GM18511 (cell line): ENCODE measurements at regions not wholly inside any gene's neighbourhood (a gene's known extent, or its start where the extent isn't known, plus 50 kb on each side); places are given as distances from the start of the nearest gene placed in this dataset.

Experiments used
- ATAC-seq: cut with Tn5 transposase; IDR thresholded peaks from one replicate; pipeline ENCODE4 v1.9.1; 2021; ENCODE audit warnings: mild to moderate bottlenecking, moderate library complexity; ENCODE audit not compliant: unreplicated experiment

GRCh38 chr21:41653954-41654491 is 112.8 kb downstream of the RIPK4 start:
- ATAC-seq = no peak

- ATAC-seq = no peak
Observed at GRCh38 chr21:41653243-41653953, 113.5 kb downstream of the RIPK4 start.

- no peak for ATAC-seq
Observed at GRCh38 chr21:41651830-41652229, 115.0 kb downstream of the RIPK4 start.

- ATAC-seq = no peak
Observed at GRCh38 chr21:41651406-41651805, 115.4 kb downstream of the RIPK4 start.

- no peak for ATAC-seq
Observed at GRCh38 chr21:41650526-41651145, 116.2 kb downstream of the RIPK4 start.

DNA sequence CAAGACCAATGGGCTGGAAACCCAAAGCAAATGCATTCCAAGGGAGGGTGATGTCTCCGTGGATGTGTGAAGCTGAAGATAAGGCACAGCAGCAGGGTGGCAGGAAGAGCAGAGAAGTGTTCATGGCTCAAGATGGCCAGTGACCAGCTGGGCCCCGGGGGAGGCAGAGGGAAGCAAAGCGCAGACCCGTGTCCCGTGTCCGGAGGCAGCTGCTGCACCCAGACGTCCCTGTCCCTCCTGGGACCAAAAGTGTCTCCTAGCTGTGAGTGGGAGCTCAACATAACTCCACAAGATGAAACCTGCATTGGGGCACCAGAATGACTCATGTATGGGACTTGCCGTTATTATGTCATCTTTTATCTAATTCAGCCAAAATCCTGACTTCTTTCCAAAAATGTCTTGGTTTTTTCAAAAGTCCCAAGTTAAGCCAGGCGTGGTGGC is 118.2 kb downstream of the RIPK4 start:
- no peak for ATAC-seq

DNA sequence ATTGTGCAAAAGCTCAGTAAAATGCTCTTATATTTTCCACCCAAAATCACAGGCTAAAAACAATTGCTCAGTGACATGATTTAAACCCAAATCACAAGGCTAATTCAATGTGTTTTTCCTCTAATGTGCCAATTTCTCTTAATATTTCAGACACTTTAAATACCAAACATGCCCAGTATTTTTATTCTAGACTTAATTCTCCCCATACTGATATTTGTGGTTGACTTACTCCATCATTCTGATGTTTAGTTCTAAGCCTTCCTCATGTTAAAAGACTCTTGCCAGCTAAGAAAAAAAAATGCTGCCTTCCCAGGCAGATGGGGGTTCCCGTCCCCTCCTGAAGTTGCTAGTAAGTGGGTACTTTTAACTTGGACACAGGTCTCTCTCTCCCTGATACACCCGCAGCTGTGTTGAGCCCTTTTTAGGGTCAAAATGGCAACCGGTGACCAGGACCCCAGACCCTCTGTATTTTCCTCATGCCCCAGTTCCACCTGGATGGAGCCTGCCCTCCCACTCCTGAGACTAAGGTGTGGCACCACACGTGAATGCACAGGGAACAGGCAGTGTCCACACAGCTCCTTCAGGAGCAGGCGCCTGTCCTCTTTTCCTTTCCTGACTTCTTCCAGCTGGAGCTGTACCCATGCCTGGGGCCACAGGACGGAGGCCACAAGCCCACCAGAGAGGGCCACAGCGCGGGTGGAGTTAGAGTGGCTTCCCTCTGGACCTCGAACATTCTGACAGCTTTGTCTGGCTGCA is 118.9 kb downstream of the RIPK4 start:
- no peak for ATAC-seq

- ATAC-seq = no peak
Observed at GRCh38 chr21:41643246-41643966, 123.4 kb downstream of the RIPK4 start.

DNA sequence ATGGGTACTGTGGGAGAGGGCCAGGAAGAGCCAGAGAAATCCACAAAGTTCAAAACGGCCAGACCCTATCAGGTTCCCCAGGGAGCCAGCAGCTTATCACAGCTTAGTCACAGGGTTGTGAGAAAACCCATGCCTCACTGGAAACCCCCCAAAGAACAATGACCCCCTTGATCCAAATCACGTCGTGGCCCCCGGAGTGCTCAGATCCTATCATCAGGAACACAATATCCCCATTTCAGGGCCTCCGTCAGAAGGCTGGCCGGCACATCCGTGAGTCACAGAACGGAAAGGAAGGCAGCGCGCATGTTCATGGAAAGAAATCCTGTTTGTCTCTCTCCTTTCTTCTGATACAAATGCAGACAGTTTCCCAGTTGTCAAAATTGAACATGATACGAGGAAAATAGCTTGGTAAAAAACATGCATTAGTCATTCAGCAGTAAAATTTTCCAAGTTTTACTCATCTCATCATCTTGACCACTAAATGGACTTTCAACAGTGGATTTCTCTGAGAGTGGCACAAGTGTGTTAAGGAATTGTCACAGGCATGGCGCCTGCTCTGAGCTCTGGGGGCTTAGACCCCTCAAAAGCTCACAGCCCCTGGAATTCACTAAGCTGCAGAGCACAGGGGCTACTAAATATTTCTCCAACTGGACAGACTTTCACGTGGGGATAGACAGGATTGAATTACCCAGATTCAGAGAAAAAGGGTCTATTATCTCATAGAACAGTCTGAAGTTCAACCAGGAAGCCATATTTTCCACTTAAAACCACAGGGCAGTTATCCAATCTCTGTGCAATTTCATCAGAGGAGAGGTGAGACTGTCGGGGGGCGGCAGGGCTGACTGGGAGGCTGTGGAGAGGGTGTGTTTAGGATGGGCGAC is 124.8 kb downstream of the RIPK4 start:
- ATAC-seq = no peak

- no peak for ATAC-seq
Observed at GRCh38 chr21:41641510-41641815, 125.4 kb downstream of the RIPK4 start.

- ATAC-seq = no peak
Observed at GRCh38 chr21:41640748-41641509, 125.9 kb downstream of the RIPK4 start.

GRCh38 chr21:41639766-41640165 is 127.1 kb downstream of the RIPK4 start:
- no peak for ATAC-seq

DNA sequence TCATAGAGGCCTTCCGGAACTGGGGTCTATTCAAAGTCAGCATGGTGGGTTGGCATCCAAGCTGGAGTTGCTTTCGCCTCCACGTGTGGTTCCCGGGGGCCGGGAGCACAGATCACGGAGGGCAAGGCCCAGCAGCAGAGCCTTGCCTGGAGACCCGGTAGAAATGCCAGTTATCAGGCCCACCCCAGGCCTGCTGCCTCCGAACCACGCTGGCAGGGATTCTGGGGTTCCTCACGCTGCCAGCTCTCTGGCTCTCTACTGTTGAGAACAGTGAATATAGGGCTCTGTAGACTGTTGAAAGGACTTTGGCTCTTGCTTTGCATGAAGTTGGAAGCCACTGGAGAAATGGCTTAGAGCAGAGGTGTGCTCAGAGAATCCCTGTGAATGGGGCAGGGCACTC is 127.5 kb downstream of the RIPK4 start:
- ATAC-seq = no peak

DNA sequence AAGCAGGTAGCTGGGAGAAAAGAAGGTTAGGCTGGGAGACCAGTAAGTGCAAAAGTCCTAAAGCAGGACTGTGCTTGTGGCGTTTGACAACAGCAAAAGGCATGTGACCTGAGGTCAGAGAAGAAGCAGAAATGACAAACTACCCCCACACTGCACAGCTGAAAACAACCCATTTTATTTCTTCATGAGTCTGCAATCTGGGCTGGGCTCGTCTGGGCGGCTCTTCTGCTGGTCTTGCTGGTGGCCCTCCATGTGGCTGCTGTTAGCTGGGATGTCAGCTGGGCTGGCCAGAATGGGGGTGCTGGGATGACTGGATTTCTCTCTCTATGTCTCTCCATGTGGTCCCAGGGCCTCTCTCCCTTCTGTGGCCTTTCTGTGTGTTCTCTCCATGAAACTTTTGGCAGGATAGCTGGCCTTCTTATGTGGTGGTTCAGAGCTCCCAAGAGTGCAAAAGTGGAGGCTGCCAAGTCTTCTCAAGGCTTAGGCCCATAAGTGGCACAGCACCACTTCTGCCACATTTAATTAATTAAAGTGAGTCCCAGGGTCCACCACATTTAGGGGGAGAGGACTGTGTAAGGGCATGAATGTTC is 128.6 kb downstream of the RIPK4 start:
- ATAC-seq = no peak

GRCh38 chr21:41636636-41637630 is 129.0 kb upstream of the TMPRSS2 start:
- ATAC-seq = no peak

- ATAC-seq = no peak
Observed at GRCh38 chr21:41635874-41636273, 127.9 kb upstream of the TMPRSS2 start.

DNA sequence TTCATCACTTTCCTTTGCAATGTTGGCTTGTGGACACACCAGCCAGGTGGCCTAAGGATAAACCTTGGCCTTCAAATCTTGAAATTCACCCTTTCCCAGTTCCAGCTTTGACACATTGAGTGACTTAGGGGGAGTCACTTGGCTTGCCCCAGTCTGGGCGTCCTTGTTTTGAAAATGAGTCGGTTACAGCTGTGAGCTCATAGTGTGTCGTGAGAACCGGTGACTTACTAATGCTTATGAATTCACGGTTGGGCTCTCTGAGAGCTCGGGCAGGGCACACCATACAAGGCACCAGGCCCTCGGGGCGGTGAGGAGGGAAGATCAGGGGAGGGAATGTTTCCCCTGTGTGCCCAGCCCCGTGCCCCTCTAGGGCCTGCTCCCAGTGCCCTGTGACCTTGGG is 126.9 kb upstream of the TMPRSS2 start:
- no peak for ATAC-seq

DNA sequence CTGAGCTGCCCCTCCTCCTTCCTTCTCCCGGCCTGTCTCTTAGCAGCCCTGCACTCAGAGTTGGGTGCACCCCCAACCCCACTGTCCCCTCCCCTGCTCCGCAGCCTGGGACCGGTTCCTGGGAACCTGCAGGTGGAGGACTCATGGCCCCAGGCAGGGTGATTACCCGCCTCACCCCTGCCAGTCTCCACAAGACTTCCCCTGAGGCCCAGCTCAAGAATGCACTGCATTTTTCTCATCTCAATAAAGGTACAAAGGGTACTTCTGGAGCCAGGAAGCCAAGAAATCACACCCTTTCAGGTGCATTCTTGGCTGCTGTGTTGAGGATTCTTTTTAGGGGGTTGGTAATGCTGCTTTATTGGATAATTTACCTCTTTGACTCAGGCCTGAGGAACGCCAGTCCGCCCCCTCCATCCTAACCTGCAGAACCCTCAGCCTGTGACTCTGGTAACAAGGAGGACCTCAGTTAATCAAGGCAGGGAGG is 126.3 kb upstream of the TMPRSS2 start:
- ATAC-seq = no peak
